IMR-90 (cell line): ENCODE measurements at regions not wholly inside any gene's neighbourhood (a gene's known extent, or its start where the extent isn't known, plus 50 kb on each side); places are given as distances from the start of the nearest gene placed in this dataset.

ENCODE experiments used
- ATAC-seq: fragments of 200-7000 bp; cut with Tn5 transposase; 2 replicates; pipeline ENCODE4 v1.9.1; 2020; ENCODE audit warnings: low read depth, mild to moderate bottlenecking, moderate library complexity
- BruUV-seq: library from RNA; stranded (reverse); fragments of 400-500 nt; replicated peaks from 2 replicates; lab custom pipeline; 2021; lab: Mats Ljungman, UMichigan
- CTCF ChIA-PET: fragments of 300-600 bp; formaldehyde crosslinking; extraction: SDS; loops from one replicate; lab custom pipeline; 2021; ENCODE audit warnings: antibody characterized with exemption; lab: Yijun Ruan, JAX
- POLR2A ChIA-PET: fragments of 300-600 bp; sonication (Branson Sonifier 250); formaldehyde crosslinking; loops from one replicate; lab custom pipeline; 2022; ENCODE audit warnings: antibody characterized with exemption; ENCODE audit not compliant: unreplicated experiment; lab: Charles Lee
- DNase-seq: peaks from one replicate; pipeline ENCODE4 v3.0.0; 2013
- H2AFZ ChIP-seq: replicated peaks from 2 replicates; pipeline ENCODE3; 2013; ENCODE audit warnings: low read length, mild to moderate bottlenecking; ENCODE audit not compliant: poor library complexity
- H2AK5ac ChIP-seq: 2 replicates; pipeline ENCODE4 v1.6.1; 2013; ENCODE audit warnings: low read depth, low read length, inconsistent platforms
- H2AK9ac ChIP-seq: replicated peaks from 2 replicates; pipeline ENCODE3; 2013; ENCODE audit warnings: mild to moderate bottlenecking, low read depth, low read length, moderate library complexity; ENCODE audit not compliant: poor library complexity
- H2BK120ac ChIP-seq: 2 replicates; pipeline ENCODE4 v1.6.1; 2013; ENCODE audit warnings: low read depth, low read length, inconsistent platforms
- H2BK15ac ChIP-seq: 3 replicates; pipeline ENCODE4 v1.6.1; 2013; ENCODE audit warnings: low read depth, low read length, inconsistent platforms
- H2BK20ac ChIP-seq: 2 replicates; pipeline ENCODE4 v1.6.1; 2013; ENCODE audit warnings: low read depth, mild to moderate bottlenecking, inconsistent platforms, low read length, moderate library complexity
- H2BK5ac ChIP-seq: 2 replicates; pipeline ENCODE4 v1.6.1; 2013; ENCODE audit warnings: mild to moderate bottlenecking, low read depth, low read length, inconsistent platforms; ENCODE audit not compliant: poor library complexity, severe bottlenecking
- H3K14ac ChIP-seq: replicated peaks from 2 replicates; pipeline ENCODE4 v1.6.1; 2013; ENCODE audit warnings: low read depth, low read length, inconsistent platforms
- H3K18ac ChIP-seq: 2 replicates; pipeline ENCODE4 v1.6.1; 2013; ENCODE audit warnings: low read depth, low read length, control low read depth
- H3K23ac ChIP-seq: 2 replicates; pipeline ENCODE4 v1.6.1; 2013; ENCODE audit warnings: low read depth, low read length, inconsistent platforms
- H3K27ac ChIP-seq: 2 replicates; pipeline ENCODE4 v1.5.1; 2013; ENCODE audit warnings: mild to moderate bottlenecking, control low read depth, low read length; ENCODE audit not compliant: insufficient read depth
- H3K27me3 ChIP-seq: 2 replicates; pipeline ENCODE4 v1.6.1; 2013; ENCODE audit warnings: low read length; ENCODE audit not compliant: control insufficient read depth, insufficient read depth
- H3K36me3 ChIP-seq: 2 replicates; pipeline ENCODE4 v1.6.1; 2013; ENCODE audit warnings: low read length, mixed read lengths; ENCODE audit not compliant: control insufficient read depth, insufficient read depth
- H3K4ac ChIP-seq: 2 replicates; pipeline ENCODE4 v1.6.1; 2013; ENCODE audit warnings: low read depth, low read length, inconsistent platforms
- H3K4me1 ChIP-seq: 2 replicates; pipeline ENCODE4 v1.6.1; 2013; ENCODE audit warnings: low read length, mixed read lengths; ENCODE audit not compliant: control insufficient read depth, insufficient read depth
- H3K4me2 ChIP-seq: 2 replicates; pipeline ENCODE4 v1.6.1; 2013; ENCODE audit warnings: low read depth, mild to moderate bottlenecking, control low read depth, low read length, moderate library complexity
- H3K4me3 ChIP-seq: 2 replicates; pipeline ENCODE4 v1.5.1; 2013; ENCODE audit warnings: low read depth, mild to moderate bottlenecking, control low read depth, low read length, moderate library complexity; ENCODE audit not compliant: insufficient read depth
- H3K56ac ChIP-seq: 2 replicates; pipeline ENCODE4 v1.6.1; 2013; ENCODE audit warnings: low read length, inconsistent platforms; ENCODE audit not compliant: insufficient read depth; ENCODE audit errors: extremely low read depth
- H3K79me1 ChIP-seq, 2 experiments: 2 replicates each; pipeline ENCODE4 v1.6.1; 2013; ENCODE audit warnings: low read length in 2 of 2, inconsistent platforms in 1 of 2, low read depth in 1 of 2
- H3K9ac ChIP-seq: 2 replicates; pipeline ENCODE4 v1.6.1; 2013; ENCODE audit warnings: low read depth, low read length, control low read depth
- H3K9me1 ChIP-seq: 2 replicates; pipeline ENCODE4 v1.6.1; 2013; ENCODE audit warnings: low read length, inconsistent platforms; ENCODE audit not compliant: insufficient read depth
- H3K9me3 ChIP-seq: 2 replicates; pipeline ENCODE4 v1.6.1; 2013; ENCODE audit warnings: low read length; ENCODE audit not compliant: control insufficient read depth, insufficient read depth
- H4K20me1 ChIP-seq: 2 replicates; pipeline ENCODE4 v1.6.1; 2013; ENCODE audit warnings: low read length, inconsistent platforms; ENCODE audit not compliant: insufficient read depth
- H4K5ac ChIP-seq: 2 replicates; pipeline ENCODE4 v1.6.1; 2013; ENCODE audit warnings: mild to moderate bottlenecking, low read depth, low read length, control low read depth
- H4K8ac ChIP-seq, 2 experiments: 2 replicates each; pipeline ENCODE4 v1.6.1; 2013; ENCODE audit warnings: low read depth in 2 of 2, low read length in 2 of 2, control low read depth in 1 of 2, inconsistent platforms in 1 of 2
- H4K91ac ChIP-seq: 2 replicates; pipeline ENCODE4 v1.6.1; 2013; ENCODE audit warnings: low read depth, low read length, inconsistent platforms; ENCODE audit not compliant: insufficient read depth
- BHLHE40 ChIP-seq: fragments of 150-350 bp; IDR thresholded peaks from 2 replicates; pipeline ENCODE4 v1.6.1; 2016; ENCODE audit warnings: mild to moderate bottlenecking, low read depth, low read length
- CEBPB ChIP-seq: IDR thresholded peaks from 2 replicates; pipeline ENCODE4 v1.6.1; 2012; ENCODE audit warnings: low read depth, low read length, improper control_type of control experiment
- CHD1 ChIP-seq: IDR thresholded peaks from 2 replicates; pipeline ENCODE4 v1.6.1; 2012; ENCODE audit warnings: low read depth, low read length, improper control_type of control experiment
- ELK1 ChIP-seq: fragments of 150-350 bp; IDR thresholded peaks from 2 replicates; pipeline ENCODE4 v1.6.1; 2016; ENCODE audit warnings: low read depth, mild to moderate bottlenecking, low read length, moderate library complexity, borderline replicate concordance
- FOS ChIP-seq: fragments of 150-350 bp; IDR thresholded peaks from 2 replicates; pipeline ENCODE4 v1.6.1; 2016; ENCODE audit warnings: low read depth, low read length
- MAFK ChIP-seq: IDR thresholded peaks from 2 replicates; pipeline ENCODE4 v1.6.1; 2012; ENCODE audit warnings: low read depth, low read length, improper control_type of control experiment
- MAZ ChIP-seq: IDR thresholded peaks from 2 replicates; pipeline ENCODE4 v1.6.1; 2012; ENCODE audit warnings: low read depth, mild to moderate bottlenecking, low read length, improper control_type of control experiment, moderate library complexity, borderline replicate concordance
- MXI1 ChIP-seq: IDR thresholded peaks from 2 replicates; pipeline ENCODE4 v1.6.1; 2012; ENCODE audit warnings: low read depth, mild to moderate bottlenecking, low read length, moderate library complexity, borderline replicate concordance
- NFE2L2 ChIP-seq: fragments of 150-350 bp; IDR thresholded peaks from 2 replicates; pipeline ENCODE4 v1.6.1; 2016; ENCODE audit warnings: low read depth, mild to moderate bottlenecking, low read length
- POLR2A ChIP-seq: IDR thresholded peaks from 2 replicates; pipeline ENCODE4 v1.6.1; 2012; ENCODE audit warnings: mild to moderate bottlenecking, low read depth, low read length
- RAD21 ChIP-seq: IDR thresholded peaks from 2 replicates; pipeline ENCODE4 v1.6.1; 2012; ENCODE audit warnings: low read length, improper control_type of control experiment
- RCOR1 ChIP-seq: IDR thresholded peaks from 2 replicates; pipeline ENCODE4 v1.6.1; 2012; ENCODE audit warnings: mild to moderate bottlenecking, low read length, improper control_type of control experiment; ENCODE audit not compliant: insufficient replicate concordance
- RFX5 ChIP-seq: IDR thresholded peaks from 2 replicates; pipeline ENCODE4 v1.8.0; 2012; ENCODE audit warnings: low read depth, mild to moderate bottlenecking, low read length, moderate library complexity
- SMC3 ChIP-seq: fragments of 150-350 bp; IDR thresholded peaks from 2 replicates; pipeline ENCODE4 v1.6.1; 2016; ENCODE audit warnings: low read depth, mild to moderate bottlenecking, antibody characterized with exemption, low read length, moderate library complexity
- USF2 ChIP-seq: fragments of 150-350 bp; IDR thresholded peaks from 2 replicates; pipeline ENCODE4 v1.6.1; 2017; ENCODE audit warnings: mild to moderate bottlenecking, antibody characterized with exemption, low read length, low read depth
- WGBS, 2 experiments: methylation state at CpG; one replicate each; pipeline versions ENCODE4 v1.1.5 to v1.1.7; 2013; ENCODE audit warnings: missing lambda C conversion rate in 2 of 2; ENCODE audit not compliant: insufficient read length in 1 of 2; ENCODE audit errors: extremely low coverage in 2 of 2; 5-methylcytosine and 5-hydroxymethylcytosine counted together
- dilution Hi-C: fragments of 300-500 bp; cut with HindIII; formaldehyde crosslinking; loops from one replicate; pipeline ENCODE4 v1.14.3; 2018; ENCODE audit warnings: low sequenced_read_pairs; ENCODE audit not compliant: unreplicated experiment
- in situ Hi-C: fragments of 300-500 bp; cut with MboI; formaldehyde crosslinking; loops from 3 replicates; pipeline ENCODE4 v1.14.3; 2019; ENCODE audit warnings: low sequenced_read_pairs, inconsistent platforms, mixed read lengths
- intact Hi-C: fragments of 100-400 bp; cut with micrococcal nuclease; formaldehyde crosslinking; loops from 2 replicates; pipeline ENCODE4 v1.10.0; 2022
- TF ChIP-seq, protein P1 (sequence below): conservative IDR thresholded peaks from 2 replicates; pipeline ENCODE4 v1.5.1; 2012; ENCODE audit warnings: mild to moderate bottlenecking, low read depth, low read length, improper control_type of control experiment

- POLR2A ChIA-PET = no interaction called here
- CTCF ChIA-PET = no interaction called here
Observed at GRCh38 chr22:27250886-27251285, 550.7 kb downstream of the MN1 start.

More at GRCh38 chr22:27250886-27251285, 550.7 kb downstream of the MN1 start:
- in situ Hi-C loops = no loop called here
- H4K91ac ChIP-seq = no peak overlapping the region
- H2AK9ac ChIP-seq = no peak overlapping the region
- dilution Hi-C loops = no loop called here
- no peak overlapping the region for H3K4ac ChIP-seq
- no TSS peak for BruUV-seq
- H3K23ac ChIP-seq = no peak overlapping the region
- no peaks in the 10 kb centered on the region for H3K36me3 ChIP-seq
- no peak overlapping the region for H2BK20ac ChIP-seq
- no peaks in the 10 kb centered on the region for H3K9me1 ChIP-seq
- H3K4me2 ChIP-seq = no peak overlapping the region
- DNase-seq (no peak), ATAC-seq (no peak)
- no peak overlapping the region for H3K4me3 ChIP-seq
- no peak overlapping the region for H3K18ac ChIP-seq
- intact Hi-C loops = no loop called here
- no peak overlapping the region for H2BK120ac ChIP-seq
- no peaks in the 10 kb centered on the region for H3K4me1 ChIP-seq
- H2BK5ac ChIP-seq = no peak overlapping the region
- H3K56ac ChIP-seq = no peak overlapping the region
- H3K9me3 ChIP-seq = peaks cover 17% of the 10 kb centered on the region
- no peak overlapping the region for H4K8ac ChIP-seq
- H4K20me1 ChIP-seq = no peaks in the 10 kb centered on the region
- H2AFZ ChIP-seq = no peak overlapping the region
- peaks cover 3% of the 10 kb centered on the region for H3K27me3 ChIP-seq
- no peak overlapping the region for H3K27ac ChIP-seq
- no peaks in the 10 kb centered on the region for H3K79me1 ChIP-seq
- H2AK5ac ChIP-seq = no peak overlapping the region
- no peak overlapping the region for H3K14ac ChIP-seq
- no peak overlapping the region for H3K9ac ChIP-seq
- WGBS, 2 experiments = 60% methylated on average over 2 of the region's 5 CpGs; no CpG with 5 or more reads in 1 of the 2 experiments
- no peak overlapping the region for H4K5ac ChIP-seq
- TF ChIP-seq ELK1 = no peak
- no peak for TF ChIP-seq RFX5
- no peak for TF ChIP-seq CHD1
- TF ChIP-seq BHLHE40 = no peak
- no peak for TF ChIP-seq MXI1
- TF ChIP-seq RAD21 = no peak
- no peak for TF ChIP-seq CEBPB
- no peak for TF ChIP-seq POLR2A
- no peak for TF ChIP-seq NFE2L2
- no peak for TF ChIP-seq FOS
- TF ChIP-seq USF2 = no peak
- TF ChIP-seq, protein P1, sequence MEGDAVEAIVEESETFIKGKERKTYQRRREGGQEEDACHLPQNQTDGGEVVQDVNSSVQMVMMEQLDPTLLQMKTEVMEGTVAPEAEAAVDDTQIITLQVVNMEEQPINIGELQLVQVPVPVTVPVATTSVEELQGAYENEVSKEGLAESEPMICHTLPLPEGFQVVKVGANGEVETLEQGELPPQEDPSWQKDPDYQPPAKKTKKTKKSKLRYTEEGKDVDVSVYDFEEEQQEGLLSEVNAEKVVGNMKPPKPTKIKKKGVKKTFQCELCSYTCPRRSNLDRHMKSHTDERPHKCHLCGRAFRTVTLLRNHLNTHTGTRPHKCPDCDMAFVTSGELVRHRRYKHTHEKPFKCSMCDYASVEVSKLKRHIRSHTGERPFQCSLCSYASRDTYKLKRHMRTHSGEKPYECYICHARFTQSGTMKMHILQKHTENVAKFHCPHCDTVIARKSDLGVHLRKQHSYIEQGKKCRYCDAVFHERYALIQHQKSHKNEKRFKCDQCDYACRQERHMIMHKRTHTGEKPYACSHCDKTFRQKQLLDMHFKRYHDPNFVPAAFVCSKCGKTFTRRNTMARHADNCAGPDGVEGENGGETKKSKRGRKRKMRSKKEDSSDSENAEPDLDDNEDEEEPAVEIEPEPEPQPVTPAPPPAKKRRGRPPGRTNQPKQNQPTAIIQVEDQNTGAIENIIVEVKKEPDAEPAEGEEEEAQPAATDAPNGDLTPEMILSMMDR = no peak
- no peak for TF ChIP-seq MAZ
- TF ChIP-seq MAFK = no peak
- no peak for TF ChIP-seq SMC3
- TF ChIP-seq RCOR1 = no peak
- no peak overlapping the region for H2BK15ac ChIP-seq
